ENCODE measurements at regions not wholly inside any gene's neighbourhood (a gene's known extent, or its start where the extent isn't known, plus 50 kb on each side); places are given as distances from the start of the nearest gene placed in this dataset.
"Not testable (repeated sequence)": the region's sequence is repeated elsewhere in the genome, so short reads cannot be mapped to it uniquely, and the experiment has no call there.

DNA sequence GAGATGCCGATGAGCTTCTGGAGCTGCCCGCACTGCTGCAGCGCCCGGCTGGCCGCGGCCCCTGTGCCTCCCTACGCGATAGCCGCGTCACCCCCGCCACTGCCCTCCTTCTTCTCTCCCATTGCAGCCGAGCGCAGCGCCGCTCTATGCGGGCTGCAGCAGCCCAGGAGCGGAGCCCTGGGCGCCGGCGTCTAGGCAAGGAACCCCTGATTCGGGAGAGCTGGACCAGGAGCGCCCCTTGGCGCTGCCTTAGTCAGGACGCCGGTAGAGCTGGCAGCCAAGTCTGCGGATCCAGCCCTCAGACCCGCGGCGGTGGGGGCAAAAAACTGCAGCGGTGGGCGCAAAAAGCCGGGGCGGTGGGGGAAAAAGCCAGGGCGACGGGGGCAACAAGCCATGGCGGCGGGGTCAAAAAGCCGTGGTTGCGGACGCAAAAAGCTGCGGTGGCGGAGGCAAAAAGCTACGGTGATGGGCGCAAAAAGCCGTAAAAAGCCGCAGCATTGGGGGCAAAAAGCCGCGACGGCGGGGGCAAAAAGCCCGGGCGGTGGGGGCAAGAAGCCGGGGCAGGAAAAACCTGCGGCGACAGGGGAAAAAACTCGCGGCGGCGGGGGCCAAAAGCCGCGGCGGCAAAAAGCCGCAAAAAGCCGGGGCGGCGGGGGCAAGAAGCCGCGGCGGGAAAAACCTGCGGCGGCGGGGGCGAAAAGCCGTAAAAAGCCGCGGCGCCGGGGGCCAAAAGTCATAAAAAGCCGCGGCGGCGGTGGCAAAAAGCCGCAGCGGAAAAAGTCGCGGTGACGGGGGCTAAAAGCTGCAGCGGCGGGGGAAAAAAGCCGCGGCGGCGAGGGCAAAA is 1668.6 kb downstream of the RPIA start:
- TF ChIP-seq POLR2A (IDR thresholded peaks at IDR 0.05), result not testable (repeated sequence)
- TF ChIP-seq, protein P1, sequence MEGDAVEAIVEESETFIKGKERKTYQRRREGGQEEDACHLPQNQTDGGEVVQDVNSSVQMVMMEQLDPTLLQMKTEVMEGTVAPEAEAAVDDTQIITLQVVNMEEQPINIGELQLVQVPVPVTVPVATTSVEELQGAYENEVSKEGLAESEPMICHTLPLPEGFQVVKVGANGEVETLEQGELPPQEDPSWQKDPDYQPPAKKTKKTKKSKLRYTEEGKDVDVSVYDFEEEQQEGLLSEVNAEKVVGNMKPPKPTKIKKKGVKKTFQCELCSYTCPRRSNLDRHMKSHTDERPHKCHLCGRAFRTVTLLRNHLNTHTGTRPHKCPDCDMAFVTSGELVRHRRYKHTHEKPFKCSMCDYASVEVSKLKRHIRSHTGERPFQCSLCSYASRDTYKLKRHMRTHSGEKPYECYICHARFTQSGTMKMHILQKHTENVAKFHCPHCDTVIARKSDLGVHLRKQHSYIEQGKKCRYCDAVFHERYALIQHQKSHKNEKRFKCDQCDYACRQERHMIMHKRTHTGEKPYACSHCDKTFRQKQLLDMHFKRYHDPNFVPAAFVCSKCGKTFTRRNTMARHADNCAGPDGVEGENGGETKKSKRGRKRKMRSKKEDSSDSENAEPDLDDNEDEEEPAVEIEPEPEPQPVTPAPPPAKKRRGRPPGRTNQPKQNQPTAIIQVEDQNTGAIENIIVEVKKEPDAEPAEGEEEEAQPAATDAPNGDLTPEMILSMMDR (IDR thresholded peaks at IDR 0.05), result not testable (repeated sequence)

All from uterus (tissue), 2 donors.